ENCODE measurements at regions not wholly inside any gene's neighbourhood (a gene's known extent, or its start where the extent isn't known, plus 50 kb on each side); places are given as distances from the start of the nearest gene placed in this dataset.

DNA sequence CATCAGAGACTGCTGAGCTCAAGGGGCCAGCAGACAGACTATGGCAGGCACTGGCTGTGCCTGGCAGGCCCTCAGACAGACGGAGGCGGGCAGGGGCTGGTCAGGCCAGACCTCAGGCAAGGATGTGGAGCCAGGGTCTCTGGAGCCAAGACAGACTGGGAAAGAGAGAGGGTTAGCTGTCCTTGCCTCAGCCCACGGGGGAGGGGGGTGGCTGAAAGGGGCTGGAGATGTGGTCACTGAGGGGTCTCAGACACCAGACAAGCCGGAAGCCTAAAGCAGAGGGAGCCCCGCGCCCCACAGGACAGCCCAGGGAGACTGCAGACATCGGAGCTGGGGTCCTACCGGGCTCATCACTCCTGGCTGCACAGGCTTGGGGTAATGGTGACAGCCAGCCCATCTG lies 141.2 kb upstream of the FOXD4L5 start:
- no peak for TF ChIP-seq POLR2A (IDR thresholded peaks at IDR 0.05; ENCODE audit: borderline replicate concordance, extremely low read depth, insufficient read depth, insufficient read length)
- TF ChIP-seq, protein P1, sequence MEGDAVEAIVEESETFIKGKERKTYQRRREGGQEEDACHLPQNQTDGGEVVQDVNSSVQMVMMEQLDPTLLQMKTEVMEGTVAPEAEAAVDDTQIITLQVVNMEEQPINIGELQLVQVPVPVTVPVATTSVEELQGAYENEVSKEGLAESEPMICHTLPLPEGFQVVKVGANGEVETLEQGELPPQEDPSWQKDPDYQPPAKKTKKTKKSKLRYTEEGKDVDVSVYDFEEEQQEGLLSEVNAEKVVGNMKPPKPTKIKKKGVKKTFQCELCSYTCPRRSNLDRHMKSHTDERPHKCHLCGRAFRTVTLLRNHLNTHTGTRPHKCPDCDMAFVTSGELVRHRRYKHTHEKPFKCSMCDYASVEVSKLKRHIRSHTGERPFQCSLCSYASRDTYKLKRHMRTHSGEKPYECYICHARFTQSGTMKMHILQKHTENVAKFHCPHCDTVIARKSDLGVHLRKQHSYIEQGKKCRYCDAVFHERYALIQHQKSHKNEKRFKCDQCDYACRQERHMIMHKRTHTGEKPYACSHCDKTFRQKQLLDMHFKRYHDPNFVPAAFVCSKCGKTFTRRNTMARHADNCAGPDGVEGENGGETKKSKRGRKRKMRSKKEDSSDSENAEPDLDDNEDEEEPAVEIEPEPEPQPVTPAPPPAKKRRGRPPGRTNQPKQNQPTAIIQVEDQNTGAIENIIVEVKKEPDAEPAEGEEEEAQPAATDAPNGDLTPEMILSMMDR (IDR thresholded peaks at IDR 0.05 in 2 of 3, conservative IDR thresholded peaks at IDR 0.05 in 1 of 3; ENCODE audit: borderline replicate concordance in 1 of 3, insufficient read depth in 1 of 3, low read depth in 2 of 3, low read length in 2 of 3), result no peak
- no peak for TF ChIP-seq EZH2phosphoT487 (IDR thresholded peaks at IDR 0.05; ENCODE audit: borderline replicate concordance)
- TF ChIP-seq POLR2AphosphoS5 (IDR thresholded peaks at IDR 0.05; ENCODE audit: low read depth, low read length), result no peak
- TF ChIP-seq, protein P2, sequence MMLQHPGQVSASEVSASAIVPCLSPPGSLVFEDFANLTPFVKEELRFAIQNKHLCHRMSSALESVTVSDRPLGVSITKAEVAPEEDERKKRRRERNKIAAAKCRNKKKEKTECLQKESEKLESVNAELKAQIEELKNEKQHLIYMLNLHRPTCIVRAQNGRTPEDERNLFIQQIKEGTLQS (IDR thresholded peaks at IDR 0.05), result no peak
- TF ChIP-seq EZH2 (IDR thresholded peaks at IDR 0.05), result no peak
- TF ChIP-seq FOSL1 (IDR thresholded peaks at IDR 0.05; ENCODE audit: low read depth), result no peak
- TF ChIP-seq SIN3A (IDR thresholded peaks at IDR 0.05; ENCODE audit: low read depth), result no peak
- TF ChIP-seq, protein P3, sequence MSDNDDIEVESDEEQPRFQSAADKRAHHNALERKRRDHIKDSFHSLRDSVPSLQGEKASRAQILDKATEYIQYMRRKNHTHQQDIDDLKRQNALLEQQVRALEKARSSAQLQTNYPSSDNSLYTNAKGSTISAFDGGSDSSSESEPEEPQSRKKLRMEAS (IDR thresholded peaks at IDR 0.05), result no peak
- no peak for TF ChIP-seq RAD21 (IDR thresholded peaks at IDR 0.05; ENCODE audit: low read depth)
- TF ChIP-seq ZNF274 (IDR thresholded peaks at IDR 0.05; ENCODE audit: low read depth, low read length), result no peak
- TF ChIP-seq SRF (IDR thresholded peaks at IDR 0.05; ENCODE audit: low read depth), result no peak
- TF ChIP-seq CBX3 (IDR thresholded peaks at IDR 0.05; ENCODE audit: low read depth), result no peak
- TF ChIP-seq CEBPB (IDR thresholded peaks at IDR 0.05; ENCODE audit: low read depth), result no peak
